ENCODE measurements at regions not wholly inside any gene's neighbourhood (a gene's known extent, or its start where the extent isn't known, plus 50 kb on each side); places are given as distances from the start of the nearest gene placed in this dataset.

DNA sequence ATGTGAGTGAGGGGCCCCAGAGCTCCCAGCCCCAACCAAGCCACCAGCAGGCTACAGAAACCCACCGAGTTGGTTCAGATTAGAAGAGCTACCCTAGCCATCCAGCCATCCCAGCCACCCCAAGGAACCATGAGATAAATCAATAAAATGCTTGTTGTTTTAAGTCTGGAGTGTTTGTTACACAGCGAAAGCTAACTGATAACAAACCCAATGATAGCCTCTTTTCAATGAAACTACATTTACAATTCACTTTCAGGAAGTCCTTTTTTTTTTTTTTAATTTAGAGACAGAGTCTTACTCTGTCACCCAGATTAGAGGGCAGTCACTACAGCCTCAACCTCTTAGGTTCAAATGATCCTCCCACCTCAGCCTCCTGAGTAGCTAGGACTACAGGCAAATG lies 215.0 kb upstream of the ZFHX3 start:
- TF ChIP-seq, protein P1, sequence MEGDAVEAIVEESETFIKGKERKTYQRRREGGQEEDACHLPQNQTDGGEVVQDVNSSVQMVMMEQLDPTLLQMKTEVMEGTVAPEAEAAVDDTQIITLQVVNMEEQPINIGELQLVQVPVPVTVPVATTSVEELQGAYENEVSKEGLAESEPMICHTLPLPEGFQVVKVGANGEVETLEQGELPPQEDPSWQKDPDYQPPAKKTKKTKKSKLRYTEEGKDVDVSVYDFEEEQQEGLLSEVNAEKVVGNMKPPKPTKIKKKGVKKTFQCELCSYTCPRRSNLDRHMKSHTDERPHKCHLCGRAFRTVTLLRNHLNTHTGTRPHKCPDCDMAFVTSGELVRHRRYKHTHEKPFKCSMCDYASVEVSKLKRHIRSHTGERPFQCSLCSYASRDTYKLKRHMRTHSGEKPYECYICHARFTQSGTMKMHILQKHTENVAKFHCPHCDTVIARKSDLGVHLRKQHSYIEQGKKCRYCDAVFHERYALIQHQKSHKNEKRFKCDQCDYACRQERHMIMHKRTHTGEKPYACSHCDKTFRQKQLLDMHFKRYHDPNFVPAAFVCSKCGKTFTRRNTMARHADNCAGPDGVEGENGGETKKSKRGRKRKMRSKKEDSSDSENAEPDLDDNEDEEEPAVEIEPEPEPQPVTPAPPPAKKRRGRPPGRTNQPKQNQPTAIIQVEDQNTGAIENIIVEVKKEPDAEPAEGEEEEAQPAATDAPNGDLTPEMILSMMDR (IDR thresholded peaks at IDR 0.05) = no peak
- H3K4me1 ChIP-seq (ENCODE audit: control insufficient read depth in 1 of 2, insufficient read depth in 1 of 2, low read depth in 1 of 2, low read length in 1 of 2) = no peaks in the 10 kb centered on the region
- H3K27ac ChIP-seq = no peak overlapping the region
- H3K27me3 ChIP-seq = no peaks in the 10 kb centered on the region
- no peaks in the 10 kb centered on the region for H3K9me3 ChIP-seq
- H3K36me3 ChIP-seq = no peaks in the 10 kb centered on the region
- no peak overlapping the region for H3K4me3 ChIP-seq (ENCODE audit: low read depth in 1 of 2, low read length in 1 of 2)

DNA sequence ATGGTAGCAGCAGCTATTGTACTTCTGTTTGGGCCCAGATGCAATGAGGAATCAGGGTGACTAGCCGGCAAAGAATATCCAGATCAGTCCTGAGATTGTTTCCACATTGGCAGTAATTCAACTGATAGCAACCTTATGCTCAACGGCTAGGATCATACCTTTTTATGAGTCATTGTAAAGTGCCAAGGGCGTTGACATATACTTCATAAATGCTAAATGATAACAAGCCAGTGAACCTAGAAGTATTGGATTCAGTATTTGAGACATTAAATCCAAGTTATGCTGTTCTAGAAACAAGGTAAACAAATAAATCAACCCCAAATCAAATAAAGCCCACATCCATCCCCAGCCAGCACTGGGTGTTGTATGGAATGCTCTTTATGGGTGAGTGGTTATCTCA lies 207.1 kb upstream of the ZFHX3 start:
- no peaks in the 10 kb centered on the region for H3K27me3 ChIP-seq
- H3K4me3 ChIP-seq (ENCODE audit: low read depth in 1 of 2, low read length in 1 of 2) = no peak overlapping the region
- H3K4me1 ChIP-seq (ENCODE audit: control insufficient read depth in 1 of 2, insufficient read depth in 1 of 2, low read depth in 1 of 2, low read length in 1 of 2) = no peaks in the 10 kb centered on the region
- TF ChIP-seq, protein P1 (IDR thresholded peaks at IDR 0.05) = no peak
- no peaks in the 10 kb centered on the region for H3K36me3 ChIP-seq
- H3K27ac ChIP-seq = no peak overlapping the region
- H3K9me3 ChIP-seq = no peaks in the 10 kb centered on the region

DNA sequence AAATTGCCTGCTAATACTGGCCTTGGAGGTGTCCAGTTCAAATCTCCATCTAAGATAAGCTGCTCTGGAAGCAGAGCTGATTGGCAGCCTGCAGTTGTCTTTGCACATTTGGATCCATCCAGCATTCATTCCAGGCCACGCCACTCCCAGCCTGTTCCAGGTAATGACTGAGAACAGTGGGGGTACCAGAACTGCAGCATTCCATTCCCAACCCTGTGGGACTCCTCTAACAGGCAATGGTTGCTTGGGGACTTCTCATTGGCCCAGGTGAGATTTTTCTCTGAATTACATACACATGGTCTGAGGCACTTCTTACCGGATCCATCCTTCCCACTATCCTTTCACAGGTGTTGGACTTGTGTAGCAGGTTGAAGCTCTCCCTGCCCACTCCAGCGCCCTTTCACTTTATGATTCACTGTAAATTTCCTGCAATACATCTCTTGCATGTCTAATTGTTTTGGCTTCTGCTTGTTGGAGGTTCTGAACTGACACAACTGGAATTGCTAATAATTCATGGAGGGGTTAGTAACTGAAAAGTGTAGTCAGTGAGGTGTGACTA lies 206.1 kb upstream of the ZFHX3 start:
- Histone ChIP-seq H3K27me3 (no peaks in the 10 kb centered on the region), H3K4me1 (ENCODE audit: control insufficient read depth in 1 of 2, insufficient read depth in 1 of 2, low read depth in 1 of 2, low read length in 1 of 2) (no peaks in the 10 kb centered on the region), H3K36me3 (no peaks in the 10 kb centered on the region), H3K9me3 (no peaks in the 10 kb centered on the region), H3K4me3 (ENCODE audit: low read depth in 1 of 2, low read length in 1 of 2) (no peak overlapping the region), H3K27ac (no peak overlapping the region)
- TF ChIP-seq, protein P1 (IDR thresholded peaks at IDR 0.05) = no peak

DNA sequence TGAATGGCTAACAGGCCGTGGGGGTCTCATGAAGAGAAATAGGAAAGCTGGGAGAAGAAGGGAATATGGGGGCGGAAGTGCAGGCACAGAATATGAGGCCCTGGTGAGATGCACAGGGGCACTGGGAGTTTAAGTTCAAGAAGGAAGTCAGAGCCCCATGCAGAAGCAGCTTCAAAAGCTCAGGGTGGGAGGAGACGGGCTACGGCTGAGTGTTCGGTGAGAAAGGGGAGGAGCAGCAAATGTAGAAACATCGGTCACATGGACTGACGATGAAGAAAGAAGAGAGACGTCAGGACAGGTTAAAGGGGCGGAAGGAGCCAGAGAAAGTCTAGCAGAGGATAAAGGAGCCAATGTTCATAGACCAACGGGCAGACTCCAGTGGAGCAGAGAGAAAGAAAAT lies 204.5 kb upstream of the ZFHX3 start:
- Histone ChIP-seq H3K27me3 (no peaks in the 10 kb centered on the region), H3K4me1 (ENCODE audit: control insufficient read depth in 1 of 2, insufficient read depth in 1 of 2, low read depth in 1 of 2, low read length in 1 of 2) (no peaks in the 10 kb centered on the region), H3K36me3 (no peaks in the 10 kb centered on the region), H3K4me3 (ENCODE audit: low read depth in 1 of 2, low read length in 1 of 2) (no peak overlapping the region), H3K9me3 (no peaks in the 10 kb centered on the region), H3K27ac (no peak overlapping the region)
- TF ChIP-seq, protein P1 (IDR thresholded peaks at IDR 0.05) = no peak

GRCh38 chr16:73251608-73252007 lies 203.7 kb upstream of the ZFHX3 start:
- TF ChIP-seq, protein P1 (IDR thresholded peaks at IDR 0.05) = no peak
- H3K27me3 ChIP-seq = no peaks in the 10 kb centered on the region
- H3K4me1 ChIP-seq (ENCODE audit: control insufficient read depth in 1 of 2, insufficient read depth in 1 of 2, low read depth in 1 of 2, low read length in 1 of 2) = no peaks in the 10 kb centered on the region
- no peaks in the 10 kb centered on the region for H3K9me3 ChIP-seq
- no peaks in the 10 kb centered on the region for H3K36me3 ChIP-seq
- no peak overlapping the region for H3K4me3 ChIP-seq (ENCODE audit: low read depth in 1 of 2, low read length in 1 of 2)
- H3K27ac ChIP-seq = no peak overlapping the region

DNA sequence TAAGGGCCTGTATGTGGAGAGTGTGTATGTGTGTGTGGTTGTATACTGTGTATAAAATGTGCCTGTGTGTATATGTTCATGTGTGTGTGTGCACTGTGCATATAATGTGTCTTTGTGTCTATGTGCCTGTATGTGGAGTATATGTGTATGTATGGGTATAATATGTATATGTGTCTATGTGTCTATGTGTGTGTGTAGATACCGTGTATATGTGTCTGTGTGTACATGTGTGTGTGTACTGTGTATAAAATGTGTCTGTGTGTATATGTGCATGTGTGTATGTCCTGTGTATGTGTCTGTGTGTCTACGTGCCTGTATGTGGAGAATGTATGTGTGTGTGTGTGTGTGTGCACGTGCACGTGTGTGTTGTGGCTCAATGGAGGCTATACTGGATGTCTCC lies 200.4 kb upstream of the ZFHX3 start:
- no peaks in the 10 kb centered on the region for H3K4me1 ChIP-seq (ENCODE audit: control insufficient read depth in 1 of 2, insufficient read depth in 1 of 2, low read depth in 1 of 2, low read length in 1 of 2)
- H3K27me3 ChIP-seq = no peaks in the 10 kb centered on the region
- no peaks in the 10 kb centered on the region for H3K9me3 ChIP-seq
- no peak overlapping the region for H3K4me3 ChIP-seq (ENCODE audit: low read depth in 1 of 2, low read length in 1 of 2)
- no peak overlapping the region for H3K27ac ChIP-seq
- TF ChIP-seq, protein P1 (IDR thresholded peaks at IDR 0.05) = no peak
- no peaks in the 10 kb centered on the region for H3K36me3 ChIP-seq

Measured in neutrophil (primary cell).